ENCODE measurements at regions not wholly inside any gene's neighbourhood (a gene's known extent, or its start where the extent isn't known, plus 50 kb on each side); places are given as distances from the start of the nearest gene placed in this dataset.
"Not testable (repeated sequence)": the region's sequence is repeated elsewhere in the genome, so short reads cannot be mapped to it uniquely, and the experiment has no call there.

- no peak for DNase-seq
Observed at GRCh38 chr7:70846208-70846607, 285.7 kb upstream of the GALNT17 start.

- DNase-seq, result no peak
Observed at GRCh38 chr7:70849580-70850235, 282.2 kb upstream of the GALNT17 start.

DNA sequence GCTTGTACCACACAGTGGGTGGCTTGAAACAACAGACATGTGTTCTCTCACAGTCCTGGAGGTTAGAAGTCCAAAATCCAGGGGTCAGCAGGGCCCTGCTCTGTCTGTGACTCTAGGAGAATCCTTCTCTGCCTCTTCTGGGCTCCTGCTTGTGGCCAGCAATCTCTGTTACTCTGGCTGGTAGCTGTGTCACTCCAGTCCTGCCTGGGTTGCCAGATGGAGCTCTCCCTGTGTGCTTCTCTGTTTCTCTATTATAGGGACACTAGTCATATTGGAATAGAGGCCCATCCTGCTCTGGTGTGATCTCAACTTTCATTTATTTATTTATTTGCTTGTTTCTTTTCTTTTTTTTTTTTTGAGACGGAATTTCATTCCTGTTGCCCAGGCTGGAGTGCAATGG is 276.6 kb upstream of the GALNT17 start:
- DNase-seq, result no peak

- peak; percentile 78 for DNase-seq
Observed at GRCh38 chr7:70856901-70857630, 274.9 kb upstream of the GALNT17 start.

DNA sequence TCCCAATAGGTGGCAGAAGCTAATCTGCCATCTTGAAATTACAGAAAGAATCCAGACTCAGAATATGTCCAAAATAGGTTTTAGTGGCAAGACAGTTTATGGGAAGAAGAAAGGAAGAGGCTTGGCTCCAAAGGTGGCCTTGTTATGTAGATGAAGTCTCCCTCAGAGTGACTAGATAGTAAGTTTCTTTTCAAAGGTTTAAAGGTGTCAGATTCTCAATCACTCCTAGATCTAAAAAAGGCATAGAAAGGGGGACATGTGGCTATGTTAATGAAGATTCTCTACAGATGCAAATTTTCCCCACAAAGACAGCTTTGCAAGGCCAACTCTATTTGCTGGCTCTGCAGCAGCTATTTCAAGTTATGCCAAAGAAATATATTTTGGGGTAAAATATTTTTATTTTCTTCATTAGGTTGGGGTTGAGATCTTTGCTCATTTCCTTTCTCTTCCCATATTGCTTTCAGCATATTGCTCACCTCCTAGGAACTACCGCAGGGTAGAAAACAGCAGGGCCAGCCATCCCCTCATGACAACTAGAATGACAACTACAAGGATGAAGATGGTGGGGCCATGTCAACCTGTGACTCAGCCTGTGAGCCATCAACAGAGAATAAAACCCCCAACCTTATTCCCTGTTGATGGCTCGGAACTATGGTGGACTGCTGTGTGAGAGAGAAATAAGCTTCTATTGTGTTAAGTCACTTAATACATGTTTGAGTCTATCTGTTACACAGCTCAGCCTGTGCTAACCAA is 274.0 kb upstream of the GALNT17 start:
- no peak for DNase-seq

GRCh38 chr7:70867513-70867912 is 264.4 kb upstream of the GALNT17 start:
- no peak for DNase-seq

DNA sequence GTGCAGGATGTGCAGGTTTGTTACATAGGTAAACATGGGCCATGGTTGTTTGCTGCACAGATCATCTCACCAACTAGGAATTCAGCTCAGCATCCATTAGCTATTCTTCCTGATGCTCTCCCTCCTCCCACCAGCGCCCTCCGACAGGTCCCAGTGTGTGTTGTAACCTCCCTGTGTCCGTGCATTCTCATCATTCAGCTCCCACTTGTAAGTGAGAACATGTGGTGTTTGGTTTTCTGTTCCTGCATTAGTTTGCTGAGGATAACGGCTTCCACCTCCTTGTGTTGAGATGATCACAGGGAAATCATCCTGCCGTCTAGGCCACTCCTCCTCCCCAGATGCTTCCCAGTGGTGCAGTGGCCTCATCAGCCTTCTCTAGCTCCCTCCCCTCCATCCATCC is 261.6 kb upstream of the GALNT17 start:
- DNase-seq, result no peak

- DNase-seq, result no peak
Observed at GRCh38 chr7:70872188-70872587, 259.8 kb upstream of the GALNT17 start.

DNA sequence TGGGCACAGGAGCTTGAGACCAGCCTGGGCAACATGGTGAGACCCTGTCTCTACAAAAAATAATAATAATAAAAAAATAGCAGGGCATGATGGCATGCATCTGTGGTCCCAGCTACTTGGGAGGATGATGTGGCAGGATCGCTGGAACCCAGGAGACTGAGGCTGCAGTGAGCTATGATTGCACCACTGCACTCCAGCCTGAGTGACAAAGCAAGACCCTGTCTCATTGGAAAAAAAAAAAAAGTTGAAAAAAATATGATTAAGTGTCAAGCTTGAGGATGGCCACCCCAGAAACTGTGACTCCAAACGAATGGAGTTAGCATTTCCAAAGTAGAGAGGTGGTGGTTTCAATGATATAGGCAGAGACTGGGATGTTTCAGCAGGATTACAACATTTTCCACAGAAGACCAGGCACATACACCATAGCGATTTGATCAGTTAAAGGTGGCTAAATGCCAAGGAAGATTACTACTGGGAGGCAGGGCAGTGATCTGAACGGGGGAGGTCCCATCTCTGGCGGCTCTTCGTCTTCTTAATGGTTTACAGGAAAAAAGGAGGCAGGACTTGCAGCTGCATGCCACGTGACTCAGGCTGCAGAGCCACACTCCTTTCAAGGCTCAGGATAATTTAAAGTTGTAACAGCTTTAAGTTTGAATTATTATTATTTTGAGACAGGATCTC is 250.6 kb upstream of the GALNT17 start:
- DNase-seq, result no peak

DNA sequence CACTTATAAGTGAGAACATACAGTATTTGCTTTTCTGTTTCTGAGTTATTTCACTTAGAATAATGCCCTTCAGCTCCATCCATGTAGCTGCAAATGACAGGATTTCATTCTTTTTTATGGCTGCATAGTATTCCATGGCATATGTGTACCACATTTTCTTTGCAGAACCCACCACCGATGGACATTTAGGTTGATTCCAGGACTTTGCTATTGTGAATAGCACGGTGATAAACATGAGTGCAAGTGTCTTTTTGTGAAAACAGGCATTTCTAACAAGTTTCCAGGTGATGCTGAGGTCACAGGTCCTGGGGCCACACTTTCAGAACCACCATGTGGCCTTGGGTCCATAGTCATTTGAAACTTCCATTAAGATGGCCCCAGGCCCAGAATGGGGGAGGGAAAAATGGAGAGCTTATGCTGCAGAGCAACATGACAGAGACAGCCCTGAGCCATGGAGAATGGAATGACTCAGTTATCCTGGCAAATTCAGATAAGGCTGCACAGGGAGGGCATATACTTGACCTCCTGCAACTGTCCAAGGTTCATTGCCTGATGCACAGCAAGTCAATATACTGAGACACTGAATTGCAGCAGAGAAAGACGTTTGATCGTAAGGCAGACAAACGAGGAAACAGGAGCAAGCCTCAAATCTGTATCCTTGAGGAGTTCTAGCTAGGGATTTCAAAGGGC is 248.0 kb upstream of the GALNT17 start:
- no peak for DNase-seq

DNA sequence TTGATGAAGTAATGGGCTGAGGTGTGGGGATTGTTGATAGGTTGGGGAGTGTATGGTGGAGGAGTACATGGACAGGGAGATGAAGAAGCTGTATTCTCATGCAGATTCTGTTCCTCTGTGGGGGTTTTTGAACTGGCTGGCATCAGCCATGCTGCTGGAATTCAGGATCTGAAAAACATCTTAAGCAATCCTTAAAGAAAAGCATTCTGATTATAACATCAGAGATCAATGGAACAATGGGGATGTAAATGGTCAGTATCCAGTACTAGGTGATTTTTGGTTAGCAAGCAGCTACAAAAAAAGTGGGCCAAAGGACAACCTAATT is 247.5 kb upstream of the GALNT17 start:
- no peak for DNase-seq

- no peak for DNase-seq
Observed at GRCh38 chr7:70884809-70885208, 247.1 kb upstream of the GALNT17 start.

DNA sequence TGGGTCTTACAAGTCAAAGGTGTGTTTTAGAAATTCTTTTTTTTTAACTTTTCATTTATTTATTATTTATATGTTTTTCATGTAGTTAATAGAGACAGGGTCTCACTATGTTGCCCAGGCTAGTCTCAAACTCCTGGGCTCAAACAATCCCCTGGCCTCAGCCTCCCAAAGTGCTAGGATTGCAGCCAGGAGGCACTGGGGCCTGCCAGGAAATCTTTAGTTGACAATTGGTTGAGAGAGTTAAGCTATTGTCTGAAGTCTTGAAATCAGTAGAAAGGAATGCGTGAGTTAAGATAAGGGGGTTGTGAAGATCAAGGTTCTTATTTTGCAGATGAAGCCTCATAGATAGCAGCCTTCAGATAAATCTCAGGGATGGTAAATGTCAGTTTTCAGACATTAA is 245.4 kb upstream of the GALNT17 start:
- no peak for DNase-seq

DNA sequence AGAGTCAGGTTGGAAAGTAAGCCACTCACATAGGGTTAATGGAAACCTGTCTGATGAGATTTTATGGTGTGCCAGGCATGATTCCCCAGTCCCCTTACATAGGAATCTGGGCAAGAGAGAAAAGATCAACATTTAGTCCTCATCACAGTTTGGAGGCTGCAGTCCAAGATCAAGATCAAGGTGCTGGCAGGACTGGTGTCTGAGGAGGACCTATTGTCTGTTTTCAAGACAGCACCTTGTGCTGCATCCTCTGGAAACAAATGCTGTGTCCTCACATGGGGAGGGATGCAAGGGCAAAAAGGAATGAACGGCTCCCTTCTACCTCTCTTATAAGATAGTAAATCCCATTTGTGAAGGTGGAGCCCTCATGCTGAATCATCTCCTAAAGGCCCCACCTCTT is 244.8 kb upstream of the GALNT17 start:
- no peak for DNase-seq

DNA sequence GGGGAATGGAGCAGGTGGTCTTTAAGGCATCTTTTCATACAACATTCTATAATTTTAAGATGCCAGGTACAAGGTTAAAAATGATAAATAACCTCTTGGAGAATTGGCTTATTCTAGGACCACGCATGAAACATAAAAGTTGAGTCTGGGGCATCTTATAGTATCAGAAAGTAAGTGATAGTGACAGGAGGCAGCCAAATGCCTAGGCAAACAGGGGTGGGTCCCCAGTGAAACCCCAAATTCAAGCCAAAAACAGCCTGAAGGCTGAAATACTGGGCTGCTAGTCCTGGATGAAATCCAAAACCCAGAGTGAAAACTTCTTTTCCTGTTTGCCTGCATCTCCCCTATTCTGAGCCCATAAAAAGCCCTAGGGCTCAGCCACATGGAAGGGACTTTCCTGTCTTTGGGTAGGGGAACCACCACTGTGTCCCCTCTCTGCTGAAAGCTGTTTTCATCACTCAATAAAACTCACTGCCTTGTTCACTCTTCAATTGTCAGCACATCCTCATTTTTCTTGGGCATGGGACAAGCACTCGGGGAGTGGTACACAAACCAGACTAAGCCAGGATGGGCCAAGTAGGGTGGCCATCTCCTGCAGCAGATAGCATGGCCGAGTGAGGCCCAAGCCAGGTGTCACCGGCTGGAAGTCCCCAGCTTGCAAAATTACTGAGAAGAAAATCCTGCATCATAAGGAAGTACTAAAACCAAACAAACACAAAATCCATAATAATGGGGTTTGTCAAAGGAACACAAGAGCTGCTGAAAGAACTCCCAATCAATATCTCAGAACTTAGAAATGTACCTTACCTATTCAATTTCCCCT is 241.6 kb upstream of the GALNT17 start:
- DNase-seq, result no peak

DNA sequence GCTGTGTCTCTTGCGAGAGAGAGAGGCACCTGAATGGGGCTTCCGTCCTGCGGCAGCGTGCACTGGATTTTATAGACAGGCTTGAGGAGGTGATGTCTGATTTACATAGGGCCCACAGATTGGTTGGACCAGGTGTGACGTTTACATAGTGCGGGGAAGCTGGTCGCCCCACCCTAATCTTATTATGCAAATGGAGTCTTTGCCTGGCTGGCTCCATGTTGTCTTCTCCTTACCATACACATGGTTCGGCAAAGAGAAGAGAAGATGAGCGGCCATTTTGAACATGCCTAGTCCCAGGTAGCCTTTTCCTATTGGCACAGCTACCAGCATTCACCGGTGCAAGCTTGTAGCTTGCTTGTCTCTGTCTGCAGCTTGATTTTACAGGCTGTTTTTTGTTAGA is 238.5 kb upstream of the GALNT17 start:
- no peak for DNase-seq

DNA sequence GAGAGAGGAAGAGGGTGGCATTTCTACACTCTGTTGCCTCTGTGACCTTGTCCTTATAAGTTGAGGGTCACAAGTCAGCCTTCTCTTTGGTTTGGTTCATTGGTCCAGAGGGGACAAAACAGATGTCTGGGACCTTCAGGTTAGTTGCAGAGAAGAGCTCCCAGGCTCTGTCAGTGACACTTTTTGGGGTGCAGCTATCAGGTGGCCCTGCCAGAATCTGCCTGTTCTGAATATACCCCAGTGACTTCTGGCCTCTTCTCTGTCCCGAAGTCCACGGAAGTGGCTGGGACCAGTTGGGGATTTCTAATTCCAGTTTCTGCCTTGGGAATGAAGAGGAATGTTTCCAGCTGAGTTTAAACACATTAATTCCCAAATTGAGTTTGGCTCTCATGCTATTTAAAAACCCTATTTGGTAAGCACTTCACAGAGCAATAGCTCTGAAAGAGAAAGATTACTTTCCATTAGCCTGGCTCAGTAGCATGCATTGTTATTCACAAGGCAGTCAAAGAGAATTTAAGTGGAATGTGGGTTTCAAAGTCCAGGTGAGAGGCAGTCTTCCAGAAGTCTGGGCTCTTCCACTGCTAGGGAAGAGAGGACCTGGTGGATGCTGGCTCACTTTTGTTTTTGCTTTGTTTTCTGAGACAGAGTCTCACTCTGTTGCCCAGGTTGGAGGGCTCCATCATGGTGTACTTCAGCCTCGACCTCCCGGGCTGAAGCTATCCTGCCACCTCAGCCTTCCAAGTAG is 237.8 kb upstream of the GALNT17 start:
- no peak for DNase-seq

- DNase-seq, result no peak
Observed at GRCh38 chr7:70894799-70895198, 237.1 kb upstream of the GALNT17 start.

DNA sequence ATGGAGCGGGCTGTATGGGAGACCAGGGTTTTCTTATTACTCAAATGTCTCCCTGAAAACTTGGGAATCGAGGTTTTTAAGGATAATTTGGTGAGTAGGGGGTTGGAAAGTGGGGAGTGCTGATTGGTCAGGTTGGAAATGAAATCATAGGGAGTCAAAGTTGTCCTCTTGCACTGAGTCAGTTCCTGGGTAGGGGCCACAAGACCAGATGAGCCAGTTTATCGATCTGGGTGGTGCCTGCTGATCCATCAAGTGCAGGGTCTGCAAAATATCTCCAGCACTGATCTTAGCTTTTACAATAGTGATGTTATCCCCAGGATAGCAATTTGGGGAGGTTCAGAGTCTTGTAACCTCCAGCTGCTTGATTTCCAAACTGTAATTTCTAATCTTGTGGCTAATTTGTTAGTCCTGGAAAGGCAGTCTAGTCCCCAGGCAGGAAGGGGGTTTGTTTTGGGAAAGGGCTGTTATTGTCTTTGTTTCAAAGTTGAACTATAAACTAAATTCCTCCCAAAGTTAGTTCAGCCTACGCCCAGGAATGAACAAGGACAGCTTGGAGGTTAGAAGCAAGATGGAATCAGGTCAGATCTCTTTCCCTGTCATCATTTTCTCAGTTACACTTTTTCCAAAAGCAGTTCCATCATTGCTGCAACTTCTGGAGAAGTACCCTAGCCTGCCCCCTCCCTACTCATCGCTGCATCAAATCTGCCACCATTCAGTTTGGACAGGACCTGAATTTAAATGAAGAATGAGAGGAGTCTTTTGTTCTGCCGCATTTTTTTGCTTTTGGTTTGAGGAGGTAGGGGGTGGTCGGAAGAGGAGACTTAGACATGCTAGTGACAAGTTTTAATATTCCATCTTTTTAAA is 236.4 kb upstream of the GALNT17 start:
- not testable (repeated sequence) for DNase-seq

Data from activated CD8-positive, alpha-beta memory T cell treated with anti-CD3 and anti-CD28 coated beads for 24 hours (primary cell).